ENCODE measurements at regions not wholly inside any gene's neighbourhood (a gene's known extent, or its start where the extent isn't known, plus 50 kb on each side); places are given as distances from the start of the nearest gene placed in this dataset.

DNA sequence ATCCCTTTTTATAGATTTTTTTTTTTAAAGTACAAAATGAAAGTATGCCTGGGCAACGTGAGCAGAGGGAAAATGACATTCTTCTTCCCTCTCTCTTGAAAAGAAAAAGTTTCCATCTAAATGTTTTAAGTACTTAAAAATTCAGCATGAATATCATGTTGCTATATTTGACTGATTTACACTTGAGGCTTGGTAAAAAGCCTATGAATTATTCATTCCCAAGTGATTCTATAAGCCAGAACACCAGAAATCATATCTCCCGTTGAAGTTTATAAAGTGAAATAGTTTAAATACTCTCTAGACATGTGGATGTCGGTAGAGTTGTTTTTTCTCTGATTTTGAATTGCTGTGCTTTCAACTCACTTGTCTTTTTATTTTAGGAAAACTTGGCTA is 276.2 kb upstream of the RARB start:
- H3K36me3 ChIP-seq (ENCODE audit: control insufficient read depth in 2 of 2, insufficient read depth in 2 of 2, low read length in 1 of 2) = no peaks in the 10 kb centered on the region
- ATAC-seq (no peak), DNase-seq (ENCODE audit: low read depth, low spot score) (no peak), FAIRE-seq (no peak)
- H3K9me3 ChIP-seq (replicated peaks; ENCODE audit: control insufficient read depth, insufficient read depth, low read length) = no peaks in the 10 kb centered on the region
- ChIA-PET CTCF (no interaction called here), SMC1A (ENCODE audit: uncharacterized antibody, unreplicated experiment) (no interaction called here), POLR2A (no interaction called here), RAD21 (ENCODE audit: unreplicated experiment) (no interaction called here)
- in situ Hi-C loops (cut with MboI) = no loop called here
- H4K20me1 ChIP-seq (ENCODE audit: control insufficient read depth, insufficient read depth) = no peaks in the 10 kb centered on the region
- no peak overlapping the region for H3K4me3 ChIP-seq
- H2AFZ ChIP-seq (ENCODE audit: control insufficient read depth, low read depth, low read length) = no peak overlapping the region
- intact Hi-C loops (cut with micrococcal nuclease; ENCODE audit: unreplicated experiment) = no loop called here
- H3K27ac ChIP-seq (ENCODE audit: control insufficient read depth, insufficient read depth) = no peak overlapping the region
- WGBS (ENCODE audit: insufficient coverage, insufficient replicate concordance, low lambda C conversion rate, missing lambda C conversion rate) = 0% methylated on average over 3 of the region's 3 CpGs
- no TSS peak for BruUV-seq (replicated peaks)
- H3K27me3 ChIP-seq (replicated peaks in 1 of 2; ENCODE audit: control insufficient read depth in 2 of 2, insufficient read depth in 2 of 2, low read length in 1 of 2) = no peaks in the 10 kb centered on the region
- H3K4me2 ChIP-seq (ENCODE audit: control insufficient read depth, insufficient read depth) = no peak overlapping the region
- no peak overlapping the region for H3K9ac ChIP-seq (ENCODE audit: control insufficient read depth, insufficient read depth, low read length)
- H3K4me1 ChIP-seq (ENCODE audit: control insufficient read depth, insufficient read depth, low read length) = no peaks in the 10 kb centered on the region
- H3K79me2 ChIP-seq (ENCODE audit: control insufficient read depth, insufficient read depth, low read length) = no peaks in the 10 kb centered on the region
- TF ChIP-seq ZZZ3 (IDR thresholded peaks at IDR 0.05; ENCODE audit: control insufficient read depth, insufficient read length, low read depth) = no peak
- no peak for TF ChIP-seq CHD4 (IDR thresholded peaks at IDR 0.05)
- no peak for TF ChIP-seq IKZF2 (IDR thresholded peaks at IDR 0.05)
- no peak for TF ChIP-seq SMAD5 (IDR thresholded peaks at IDR 0.05; ENCODE audit: low read depth)
- TF ChIP-seq MXI1 (IDR thresholded peaks at IDR 0.05; ENCODE audit: low read depth, low read length) = no peak
- TF ChIP-seq, protein P1, sequence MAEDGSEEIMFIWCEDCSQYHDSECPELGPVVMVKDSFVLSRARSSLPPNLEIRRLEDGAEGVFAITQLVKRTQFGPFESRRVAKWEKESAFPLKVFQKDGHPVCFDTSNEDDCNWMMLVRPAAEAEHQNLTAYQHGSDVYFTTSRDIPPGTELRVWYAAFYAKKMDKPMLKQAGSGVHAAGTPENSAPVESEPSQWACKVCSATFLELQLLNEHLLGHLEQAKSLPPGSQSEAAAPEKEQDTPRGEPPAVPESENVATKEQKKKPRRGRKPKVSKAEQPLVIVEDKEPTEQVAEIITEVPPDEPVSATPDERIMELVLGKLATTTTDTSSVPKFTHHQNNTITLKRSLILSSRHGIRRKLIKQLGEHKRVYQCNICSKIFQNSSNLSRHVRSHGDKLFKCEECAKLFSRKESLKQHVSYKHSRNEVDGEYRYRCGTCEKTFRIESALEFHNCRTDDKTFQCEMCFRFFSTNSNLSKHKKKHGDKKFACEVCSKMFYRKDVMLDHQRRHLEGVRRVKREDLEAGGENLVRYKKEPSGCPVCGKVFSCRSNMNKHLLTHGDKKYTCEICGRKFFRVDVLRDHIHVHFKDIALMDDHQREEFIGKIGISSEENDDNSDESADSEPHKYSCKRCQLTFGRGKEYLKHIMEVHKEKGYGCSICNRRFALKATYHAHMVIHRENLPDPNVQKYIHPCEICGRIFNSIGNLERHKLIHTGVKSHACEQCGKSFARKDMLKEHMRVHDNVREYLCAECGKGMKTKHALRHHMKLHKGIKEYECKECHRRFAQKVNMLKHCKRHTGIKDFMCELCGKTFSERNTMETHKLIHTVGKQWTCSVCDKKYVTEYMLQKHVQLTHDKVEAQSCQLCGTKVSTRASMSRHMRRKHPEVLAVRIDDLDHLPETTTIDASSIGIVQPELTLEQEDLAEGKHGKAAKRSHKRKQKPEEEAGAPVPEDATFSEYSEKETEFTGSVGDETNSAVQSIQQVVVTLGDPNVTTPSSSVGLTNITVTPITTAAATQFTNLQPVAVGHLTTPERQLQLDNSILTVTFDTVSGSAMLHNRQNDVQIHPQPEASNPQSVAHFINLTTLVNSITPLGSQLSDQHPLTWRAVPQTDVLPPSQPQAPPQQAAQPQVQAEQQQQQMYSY (CRISPR knock-in tag; IDR thresholded peaks at IDR 0.05) = no peak
- no peak for TF ChIP-seq RELA (IDR thresholded peaks at IDR 0.05; ENCODE audit: borderline replicate concordance, partially characterized antibody)
- TF ChIP-seq RUNX3 (IDR thresholded peaks at IDR 0.05; ENCODE audit: low read length) = no peak
- TF ChIP-seq POU2F2 (IDR thresholded peaks at IDR 0.05; ENCODE audit: borderline replicate concordance, low read depth, low read length) = no peak
- TF ChIP-seq CREB1 (IDR thresholded peaks at IDR 0.05; ENCODE audit: low read depth) = no peak
- TF ChIP-seq RB1 (IDR thresholded peaks at IDR 0.05; ENCODE audit: borderline replicate concordance) = no peak
- TF ChIP-seq, protein P2, sequence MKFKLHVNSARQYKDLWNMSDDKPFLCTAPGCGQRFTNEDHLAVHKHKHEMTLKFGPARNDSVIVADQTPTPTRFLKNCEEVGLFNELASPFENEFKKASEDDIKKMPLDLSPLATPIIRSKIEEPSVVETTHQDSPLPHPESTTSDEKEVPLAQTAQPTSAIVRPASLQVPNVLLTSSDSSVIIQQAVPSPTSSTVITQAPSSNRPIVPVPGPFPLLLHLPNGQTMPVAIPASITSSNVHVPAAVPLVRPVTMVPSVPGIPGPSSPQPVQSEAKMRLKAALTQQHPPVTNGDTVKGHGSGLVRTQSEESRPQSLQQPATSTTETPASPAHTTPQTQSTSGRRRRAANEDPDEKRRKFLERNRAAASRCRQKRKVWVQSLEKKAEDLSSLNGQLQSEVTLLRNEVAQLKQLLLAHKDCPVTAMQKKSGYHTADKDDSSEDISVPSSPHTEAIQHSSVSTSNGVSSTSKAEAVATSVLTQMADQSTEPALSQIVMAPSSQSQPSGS (IDR thresholded peaks at IDR 0.05; ENCODE audit: low read length) = no peak
- no peak for TF ChIP-seq IRF3 (IDR thresholded peaks at IDR 0.05)
- TF ChIP-seq, protein P3, sequence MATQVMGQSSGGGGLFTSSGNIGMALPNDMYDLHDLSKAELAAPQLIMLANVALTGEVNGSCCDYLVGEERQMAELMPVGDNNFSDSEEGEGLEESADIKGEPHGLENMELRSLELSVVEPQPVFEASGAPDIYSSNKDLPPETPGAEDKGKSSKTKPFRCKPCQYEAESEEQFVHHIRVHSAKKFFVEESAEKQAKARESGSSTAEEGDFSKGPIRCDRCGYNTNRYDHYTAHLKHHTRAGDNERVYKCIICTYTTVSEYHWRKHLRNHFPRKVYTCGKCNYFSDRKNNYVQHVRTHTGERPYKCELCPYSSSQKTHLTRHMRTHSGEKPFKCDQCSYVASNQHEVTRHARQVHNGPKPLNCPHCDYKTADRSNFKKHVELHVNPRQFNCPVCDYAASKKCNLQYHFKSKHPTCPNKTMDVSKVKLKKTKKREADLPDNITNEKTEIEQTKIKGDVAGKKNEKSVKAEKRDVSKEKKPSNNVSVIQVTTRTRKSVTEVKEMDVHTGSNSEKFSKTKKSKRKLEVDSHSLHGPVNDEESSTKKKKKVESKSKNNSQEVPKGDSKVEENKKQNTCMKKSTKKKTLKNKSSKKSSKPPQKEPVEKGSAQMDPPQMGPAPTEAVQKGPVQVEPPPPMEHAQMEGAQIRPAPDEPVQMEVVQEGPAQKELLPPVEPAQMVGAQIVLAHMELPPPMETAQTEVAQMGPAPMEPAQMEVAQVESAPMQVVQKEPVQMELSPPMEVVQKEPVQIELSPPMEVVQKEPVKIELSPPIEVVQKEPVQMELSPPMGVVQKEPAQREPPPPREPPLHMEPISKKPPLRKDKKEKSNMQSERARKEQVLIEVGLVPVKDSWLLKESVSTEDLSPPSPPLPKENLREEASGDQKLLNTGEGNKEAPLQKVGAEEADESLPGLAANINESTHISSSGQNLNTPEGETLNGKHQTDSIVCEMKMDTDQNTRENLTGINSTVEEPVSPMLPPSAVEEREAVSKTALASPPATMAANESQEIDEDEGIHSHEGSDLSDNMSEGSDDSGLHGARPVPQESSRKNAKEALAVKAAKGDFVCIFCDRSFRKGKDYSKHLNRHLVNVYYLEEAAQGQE (IDR thresholded peaks at IDR 0.05; ENCODE audit: low read depth, low read length) = no peak
- TF ChIP-seq SREBF2 (IDR thresholded peaks at IDR 0.05; ENCODE audit: low read length) = no peak
- TF ChIP-seq HDAC6 (IDR thresholded peaks at IDR 0.05; ENCODE audit: unreplicated experiment) = no peak

Measured in GM12878 (cell line).